A549 (cell line): ENCODE measurements at regions not wholly inside any gene's neighbourhood (a gene's known extent, or its start where the extent isn't known, plus 50 kb on each side); places are given as distances from the start of the nearest gene placed in this dataset.

Experiments
- ATAC-seq, 2 experiments: fragments of 200-7000 bp in 1 of 2; fragments of >200 bp in 1 of 2; cut with Nextera tagmentation in 1 of 2; cut with Tn5 transposase in 1 of 2; 3 replicates each; pipeline versions ENCODE4 v1.8.0 to v1.9.1; 2018 to 2020; ENCODE audit warnings: mild to moderate bottlenecking in 1 of 2, moderate library complexity in 1 of 2
- CTCF ChIA-PET: fragments of 300-600 bp; sonication (Branson Sonifier 250); formaldehyde crosslinking; extraction: SDS; loops from one replicate; lab custom pipeline; 2021; ENCODE audit warnings: antibody characterized with exemption, inconsistent platforms; lab: Yijun Ruan, JAX
- POLR2A ChIA-PET: fragments of 350-600 bp; formaldehyde crosslinking; extraction: SDS; loops from one replicate; lab custom pipeline; 2021; ENCODE audit warnings: antibody characterized with exemption, inconsistent platforms; lab: Yijun Ruan, JAX
- DNase-seq, 2 experiments: peaks; one replicate each; pipeline versions ENCODE4 v3.0.0 to v3.0.0-alpha.2; 2011 to 2016; ENCODE audit warnings: low read depth in 1 of 2, low spot score in 1 of 2
- FAIRE-seq: peaks from 2 replicates; lab custom pipeline; 2011; peaks lifted over from hg19 to GRCh38; lab: Jason Lieb, UNC
- H3K27ac ChIP-seq, 2 experiments: fragments of >200 bp; sonication (Bioruptor Twin); formaldehyde crosslinking; 3 replicates each; pipeline ENCODE4 v1.5.1; 2016 to 2017
- H3K4me1 ChIP-seq: fragments of >200 bp; sonication (Bioruptor Twin); formaldehyde crosslinking; 3 replicates; pipeline ENCODE4 v1.6.1; 2016
- H3K4me2 ChIP-seq: fragments of >200 bp; sonication (Bioruptor Twin); formaldehyde crosslinking; 3 replicates; pipeline ENCODE4 v1.6.1; 2016
- H3K4me3 ChIP-seq: fragments of >200 bp; sonication (Bioruptor Twin); formaldehyde crosslinking; 3 replicates; pipeline ENCODE4 v1.5.1; 2016
- H3K9me3 ChIP-seq: fragments of >200 bp; sonication (Bioruptor Twin); formaldehyde crosslinking; 3 replicates; pipeline ENCODE4 v1.6.1; 2016
- ATOH8 ChIP-seq: fragments of 250-450 bp; sonication (Bioruptor Pico); IDR thresholded peaks from 2 replicates; pipeline ENCODE4 v1.5.0; 2020; ENCODE audit warnings: low read depth, mild to moderate bottlenecking, moderate library complexity
- BCL3 ChIP-seq: fragments of >200 bp; sonication (Bioruptor Twin); formaldehyde crosslinking; IDR thresholded peaks from 3 replicates; pipeline ENCODE4 v1.6.1; 2016
- BHLHE40 ChIP-seq: IDR thresholded peaks from 2 replicates; pipeline ENCODE4 v1.6.1; 2012; ENCODE audit warnings: low read depth, low read length, inconsistent platforms
- CBX8 ChIP-seq: fragments of 200-600 bp; sonication (generic); IDR thresholded peaks from 2 replicates; pipeline ENCODE4 v1.6.1; 2016
- CEBPB ChIP-seq, 2 experiments: fragments of >200 bp in 1 of 2; sonication (Bioruptor Twin) in 1 of 2; formaldehyde crosslinking in 1 of 2; IDR thresholded peaks; 2 replicates each; pipeline ENCODE4 v1.6.1; 2012 to 2016
- CHD4 ChIP-seq: fragments of 200-600 bp; sonication (generic); IDR thresholded peaks from 2 replicates; pipeline ENCODE4 v1.6.1; 2016; ENCODE audit warnings: antibody characterized with exemption, mild to moderate bottlenecking, borderline replicate concordance
- E2F6 ChIP-seq: IDR thresholded peaks from 2 replicates; pipeline ENCODE4 v1.6.1; 2012; ENCODE audit warnings: low read depth, borderline replicate concordance
- EHMT2 ChIP-seq: fragments of 200-600 bp; sonication (generic); IDR thresholded peaks from 2 replicates; pipeline ENCODE4 v1.6.1; 2016; ENCODE audit warnings: antibody characterized with exemption, low read depth, mild to moderate bottlenecking, moderate library complexity
- ELK1 ChIP-seq: fragments of 150-350 bp; IDR thresholded peaks from 2 replicates; pipeline ENCODE4 v1.6.1; 2014; ENCODE audit warnings: low read depth, mild to moderate bottlenecking, low read length
- ESRRA ChIP-seq: fragments of 150-350 bp; IDR thresholded peaks from 2 replicates; pipeline ENCODE4 v1.6.1; 2014; ENCODE audit warnings: mild to moderate bottlenecking, low read length, borderline replicate concordance
- FOSB ChIP-seq: fragments of 250-450 bp; sonication (Bioruptor Pico); IDR thresholded peaks from 2 replicates; pipeline ENCODE4 v1.5.0; 2020; ENCODE audit warnings: mild to moderate bottlenecking, moderate library complexity
- GATA3 ChIP-seq: IDR thresholded peaks from 2 replicates; pipeline ENCODE4 v1.6.1; 2012; ENCODE audit warnings: borderline replicate concordance
- HES2 ChIP-seq: fragments of >200 bp; sonication (Bioruptor Twin); formaldehyde crosslinking; IDR thresholded peaks from 2 replicates; pipeline ENCODE4 v1.6.1; 2016
- JUN ChIP-seq, 2 experiments: fragments of >200 bp; sonication (Bioruptor Twin); formaldehyde crosslinking; IDR thresholded peaks; 2 replicates in 1 of 2; 3 replicates in 1 of 2; pipeline ENCODE4 v1.6.1; 2016 to 2017
- JUNB ChIP-seq: fragments of >200 bp; sonication (Bioruptor Twin); formaldehyde crosslinking; IDR thresholded peaks from 2 replicates; pipeline ENCODE4 v1.6.1; 2016
- KDM1A ChIP-seq: fragments of 200-600 bp; sonication (generic); IDR thresholded peaks from 2 replicates; pipeline ENCODE4 v1.6.1; 2016; ENCODE audit warnings: low read depth, mild to moderate bottlenecking
- KDM5A ChIP-seq: fragments of 200-600 bp; sonication (generic); IDR thresholded peaks from 2 replicates; pipeline ENCODE4 v1.6.1; 2016; ENCODE audit warnings: antibody characterized with exemption, mild to moderate bottlenecking
- MYC ChIP-seq: IDR thresholded peaks from 2 replicates; pipeline ENCODE4 v1.6.1; 2012; ENCODE audit warnings: mild to moderate bottlenecking, inconsistent platforms, low read length, improper control_type of control experiment, borderline replicate concordance
- RCOR1 ChIP-seq: fragments of 150-350 bp; IDR thresholded peaks from 2 replicates; pipeline ENCODE4 v1.6.1; 2014; ENCODE audit warnings: antibody characterized with exemption, low read length, low read depth
- TFCP2L1 ChIP-seq: fragments of 250-450 bp; sonication (Bioruptor Pico); IDR thresholded peaks from 2 replicates; pipeline ENCODE4 v1.5.0; 2021; ENCODE audit warnings: mild to moderate bottlenecking
- USF2 ChIP-seq: fragments of 450-650 bp; IDR thresholded peaks from 2 replicates; pipeline ENCODE4 v1.6.1; 2014; ENCODE audit warnings: antibody characterized with exemption
- ZFP36 ChIP-seq: fragments of 450-650 bp; IDR thresholded peaks from 2 replicates; pipeline ENCODE4 v1.6.1; 2014; ENCODE audit warnings: borderline replicate concordance; ENCODE audit not compliant: partially characterized antibody
- WGBS: methylation state at CpG from one replicate; pipeline ENCODE4 v1.1.6; 2017; ENCODE audit errors: missing lambda C conversion rate; 5-methylcytosine and 5-hydroxymethylcytosine counted together
- TF ChIP-seq, protein P1 (sequence below): IDR thresholded peaks from 2 replicates; pipeline ENCODE4 v1.6.1; 2012
- TF ChIP-seq, protein P2 (sequence below): IDR thresholded peaks from 2 replicates; pipeline ENCODE4 v1.6.1; 2012

DNA sequence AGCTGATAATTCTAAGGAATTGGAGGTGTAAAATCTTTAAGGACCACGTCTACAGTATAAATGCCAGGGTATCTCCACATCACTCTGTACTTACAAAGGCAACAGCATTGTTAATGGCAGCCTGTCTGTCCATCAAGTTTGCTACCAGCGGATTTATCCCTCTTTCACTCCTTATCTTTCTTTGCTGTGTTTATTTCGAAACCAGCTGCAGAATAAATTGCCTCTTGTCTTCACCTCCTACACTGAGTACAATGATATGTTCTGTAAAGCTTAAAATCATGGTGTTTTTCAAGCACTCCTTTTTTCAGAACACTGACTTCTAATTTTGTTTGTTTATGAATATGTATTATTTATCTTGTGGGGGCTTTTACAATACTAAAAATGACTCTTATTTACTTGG, 1088.1 kb downstream of the NR2F1-AS1 start:
- CTCF ChIA-PET = no interaction called here
- no peak overlapping the region for H3K4me3 ChIP-seq

GRCh38 chr5:92484484-92484883, 1096.5 kb downstream of the NR2F1-AS1 start:
- Histone ChIP-seq H3K9me3 (no peaks in the 10 kb centered on the region), H3K4me1 (no peaks in the 10 kb centered on the region), H3K4me2 (no peak overlapping the region), H3K27ac (no peak overlapping the region), H3K4me3 (no peak overlapping the region)
- ATAC-seq = no peak
- CTCF ChIA-PET = no interaction called here
- POLR2A ChIA-PET = no interaction called here
- DNase-seq = no peak
- FAIRE-seq = no peak
- no peak for TF ChIP-seq ELK1
- TF ChIP-seq, protein P1, sequence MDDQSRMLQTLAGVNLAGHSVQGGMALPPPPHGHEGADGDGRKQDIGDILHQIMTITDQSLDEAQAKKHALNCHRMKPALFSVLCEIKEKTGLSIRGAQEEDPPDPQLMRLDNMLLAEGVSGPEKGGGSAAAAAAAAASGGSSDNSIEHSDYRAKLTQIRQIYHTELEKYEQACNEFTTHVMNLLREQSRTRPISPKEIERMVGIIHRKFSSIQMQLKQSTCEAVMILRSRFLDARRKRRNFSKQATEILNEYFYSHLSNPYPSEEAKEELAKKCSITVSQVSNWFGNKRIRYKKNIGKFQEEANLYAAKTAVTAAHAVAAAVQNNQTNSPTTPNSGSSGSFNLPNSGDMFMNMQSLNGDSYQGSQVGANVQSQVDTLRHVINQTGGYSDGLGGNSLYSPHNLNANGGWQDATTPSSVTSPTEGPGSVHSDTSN = no peak
- no peak for TF ChIP-seq EHMT2
- TF ChIP-seq BHLHE40 = no peak
- no peak for TF ChIP-seq CHD4
- TF ChIP-seq, protein P2, sequence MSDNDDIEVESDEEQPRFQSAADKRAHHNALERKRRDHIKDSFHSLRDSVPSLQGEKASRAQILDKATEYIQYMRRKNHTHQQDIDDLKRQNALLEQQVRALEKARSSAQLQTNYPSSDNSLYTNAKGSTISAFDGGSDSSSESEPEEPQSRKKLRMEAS = no peak
- no peak for TF ChIP-seq TFCP2L1 (CRISPR knock-in tag)
- no peak for TF ChIP-seq GATA3
- TF ChIP-seq KDM5A = no peak
- no peak for TF ChIP-seq RCOR1
- no peak for TF ChIP-seq BCL3
- TF ChIP-seq KDM1A = no peak
- no peak for TF ChIP-seq FOSB (CRISPR knock-in tag)
- TF ChIP-seq JUN (IDR thresholded peaks at IDR 0.05) = no peak
- TF ChIP-seq JUNB = no peak

More for the DNA sequence above, 1088.1 kb downstream of the NR2F1-AS1 start:
- H3K27ac ChIP-seq = no peak overlapping the region
- no peaks in the 10 kb centered on the region for H3K9me3 ChIP-seq
- TF ChIP-seq JUNB (no peak), JUN (IDR thresholded peaks at IDR 0.05) (no peak), KDM5A (no peak), CEBPB (IDR thresholded peaks at IDR 0.05) (no peak), HES2 (no peak), ELK1 (no peak), ESRRA (no peak), ATOH8 (CRISPR knock-in tag) (no peak), CBX8 (no peak), ZFP36 (no peak), MYC (no peak), KDM1A (no peak), USF2 (no peak), E2F6 (no peak)
- TF ChIP-seq, protein P1 = no peak
- TF ChIP-seq, protein P2 = no peak
- no peaks in the 10 kb centered on the region for H3K4me1 ChIP-seq
- POLR2A ChIA-PET = no interaction called here
- H3K4me2 ChIP-seq = no peak overlapping the region
- DNase-seq = no peak
- no peak for FAIRE-seq
- WGBS = 61% methylated on average over 3 of the region's 3 CpGs
- ATAC-seq = no peak
